Neural crest cell (in vitro differentiated cells): ENCODE measurements at regions not wholly inside any gene's neighbourhood (a gene's known extent, or its start where the extent isn't known, plus 50 kb on each side); places are given as distances from the start of the nearest gene placed in this dataset.

Experiments
- DNase-seq: peaks from one replicate; pipeline ENCODE4 v3.0.0; 2021; ENCODE audit warnings: low read depth, mixed read lengths, low spot score
- H3K27ac Mint-ChIP-seq: one replicate; pipeline ENCODE4 v1.8.0; 2021; ENCODE audit warnings: mild to moderate bottlenecking, mixed read lengths; ENCODE audit not compliant: unreplicated experiment
- H3K27me3 Mint-ChIP-seq: 2 replicates; pipeline ENCODE4 v1.8.0; 2021; ENCODE audit warnings: low read depth, mild to moderate bottlenecking, mixed read lengths
- H3K36me3 Mint-ChIP-seq: 2 replicates; pipeline ENCODE4 v1.8.0; 2021; ENCODE audit warnings: low read depth, mild to moderate bottlenecking, mixed read lengths
- H3K4me1 Mint-ChIP-seq: 2 replicates; pipeline ENCODE4 v1.8.0; 2021; ENCODE audit warnings: mixed read lengths
- H3K4me3 Mint-ChIP-seq: one replicate; pipeline ENCODE4 v1.8.0; 2021; ENCODE audit warnings: mild to moderate bottlenecking, mixed read lengths
- H3K9me3 Mint-ChIP-seq: 2 replicates; pipeline ENCODE4 v1.8.0; 2021; ENCODE audit warnings: mixed read lengths
- TF ChIP-seq, protein P1 (sequence below): fragments of 200-600 bp; sonication (generic); conservative IDR thresholded peaks from 2 replicates; pipeline ENCODE4 v1.5.0; 2021; ENCODE audit warnings: antibody characterized with exemption, mild to moderate bottlenecking

DNA sequence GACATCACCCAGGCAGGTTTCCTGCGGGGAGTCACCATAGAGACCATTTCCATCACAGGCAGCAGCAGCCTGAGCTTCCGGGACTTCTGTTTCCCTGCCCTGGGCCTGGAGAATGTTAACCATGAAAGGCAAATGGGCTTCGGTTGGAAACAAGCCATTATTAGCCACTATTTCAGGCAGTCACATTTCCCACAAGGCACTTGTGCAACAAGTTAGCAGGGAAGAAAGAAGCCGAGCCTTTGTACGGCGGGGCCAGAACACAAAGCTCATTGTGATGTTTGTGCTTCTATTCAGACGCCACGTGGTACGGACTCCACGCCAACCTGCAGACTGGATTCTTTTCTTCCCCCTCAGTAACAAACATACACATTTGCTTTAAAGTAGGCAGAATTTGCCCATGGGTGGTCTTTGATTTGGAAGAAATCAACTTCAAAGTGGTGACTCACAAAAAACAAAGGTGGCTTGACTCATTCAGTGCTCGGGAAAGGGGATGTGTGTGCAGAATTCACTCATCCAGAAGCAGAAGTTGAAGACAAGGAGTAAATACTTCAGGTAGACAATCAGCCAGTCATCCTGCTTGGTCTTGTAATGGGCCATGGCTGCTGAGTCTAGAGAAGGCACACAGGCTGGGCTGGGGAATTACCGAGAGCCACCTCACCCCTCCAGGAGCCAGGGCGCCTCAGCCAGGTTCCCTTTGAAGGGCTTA lies 154.2 kb upstream of the PRMT8 start:
- peak; percentile 10 for DNase-seq
- Mint-ChIP-seq H3K4me1 (peaks cover 46% of the 10 kb centered on the region), H3K36me3 (no peaks in the 10 kb centered on the region), H3K27ac (peak overlapping the region; percentile 95), H3K4me3 (no peak overlapping the region), H3K9me3 (peaks cover 3% of the 10 kb centered on the region), H3K27me3 (no peaks in the 10 kb centered on the region)
- TF ChIP-seq, protein P1, sequence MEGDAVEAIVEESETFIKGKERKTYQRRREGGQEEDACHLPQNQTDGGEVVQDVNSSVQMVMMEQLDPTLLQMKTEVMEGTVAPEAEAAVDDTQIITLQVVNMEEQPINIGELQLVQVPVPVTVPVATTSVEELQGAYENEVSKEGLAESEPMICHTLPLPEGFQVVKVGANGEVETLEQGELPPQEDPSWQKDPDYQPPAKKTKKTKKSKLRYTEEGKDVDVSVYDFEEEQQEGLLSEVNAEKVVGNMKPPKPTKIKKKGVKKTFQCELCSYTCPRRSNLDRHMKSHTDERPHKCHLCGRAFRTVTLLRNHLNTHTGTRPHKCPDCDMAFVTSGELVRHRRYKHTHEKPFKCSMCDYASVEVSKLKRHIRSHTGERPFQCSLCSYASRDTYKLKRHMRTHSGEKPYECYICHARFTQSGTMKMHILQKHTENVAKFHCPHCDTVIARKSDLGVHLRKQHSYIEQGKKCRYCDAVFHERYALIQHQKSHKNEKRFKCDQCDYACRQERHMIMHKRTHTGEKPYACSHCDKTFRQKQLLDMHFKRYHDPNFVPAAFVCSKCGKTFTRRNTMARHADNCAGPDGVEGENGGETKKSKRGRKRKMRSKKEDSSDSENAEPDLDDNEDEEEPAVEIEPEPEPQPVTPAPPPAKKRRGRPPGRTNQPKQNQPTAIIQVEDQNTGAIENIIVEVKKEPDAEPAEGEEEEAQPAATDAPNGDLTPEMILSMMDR: no peak

DNA sequence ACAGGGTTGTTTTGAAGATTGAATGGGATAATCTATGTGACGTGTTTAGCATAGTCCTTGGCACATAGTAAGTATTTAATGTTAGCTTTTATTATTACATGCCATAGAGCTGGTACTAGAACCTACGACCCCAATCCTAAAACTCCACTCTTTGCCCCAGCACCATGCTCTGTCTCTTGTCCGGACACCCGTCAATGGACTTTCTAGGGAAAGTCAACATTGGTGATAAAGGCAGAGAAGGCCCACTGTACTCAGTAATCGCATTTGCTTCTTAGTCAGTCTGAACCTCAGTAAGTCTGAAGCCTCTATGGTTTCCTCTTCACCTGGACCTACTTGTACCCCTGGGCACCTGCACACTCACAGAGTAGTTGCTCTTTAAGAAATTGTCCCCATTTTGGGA lies 153.1 kb upstream of the PRMT8 start:
- H3K36me3 Mint-ChIP-seq: no peaks in the 10 kb centered on the region
- H3K27ac Mint-ChIP-seq: no peak overlapping the region
- H3K4me1 Mint-ChIP-seq: peaks cover 55% of the 10 kb centered on the region
- TF ChIP-seq, protein P1: no peak
- no peaks in the 10 kb centered on the region for H3K27me3 Mint-ChIP-seq
- no peak overlapping the region for H3K4me3 Mint-ChIP-seq
- peaks cover 3% of the 10 kb centered on the region for H3K9me3 Mint-ChIP-seq
- no peak for DNase-seq

DNA sequence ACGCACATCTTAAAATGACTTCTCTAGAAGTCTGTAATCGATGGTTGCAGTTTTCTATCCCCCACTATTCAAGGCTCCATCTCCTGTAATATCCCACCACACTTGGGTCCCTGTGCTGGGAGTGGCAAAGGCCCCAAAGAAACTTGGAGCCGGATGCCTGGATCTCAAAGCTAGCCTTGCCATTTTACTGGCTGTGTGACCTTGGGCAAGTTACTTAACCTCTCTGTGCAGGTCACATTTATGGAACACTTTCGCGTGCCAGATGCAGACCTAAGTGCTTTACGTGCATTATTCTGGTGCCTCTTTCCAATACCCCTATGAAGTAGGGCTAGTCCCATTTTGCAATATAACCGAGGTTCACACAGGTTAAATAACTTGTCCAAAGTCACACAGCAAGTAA lies 151.8 kb upstream of the PRMT8 start:
- peaks cover 3% of the 10 kb centered on the region for H3K9me3 Mint-ChIP-seq
- TF ChIP-seq, protein P1: no peak
- H3K4me1 Mint-ChIP-seq: peaks cover 48% of the 10 kb centered on the region
- no peaks in the 10 kb centered on the region for H3K36me3 Mint-ChIP-seq
- H3K4me3 Mint-ChIP-seq: no peak overlapping the region
- H3K27me3 Mint-ChIP-seq: no peaks in the 10 kb centered on the region
- H3K27ac Mint-ChIP-seq: no peak overlapping the region
- DNase-seq: no peak

DNA sequence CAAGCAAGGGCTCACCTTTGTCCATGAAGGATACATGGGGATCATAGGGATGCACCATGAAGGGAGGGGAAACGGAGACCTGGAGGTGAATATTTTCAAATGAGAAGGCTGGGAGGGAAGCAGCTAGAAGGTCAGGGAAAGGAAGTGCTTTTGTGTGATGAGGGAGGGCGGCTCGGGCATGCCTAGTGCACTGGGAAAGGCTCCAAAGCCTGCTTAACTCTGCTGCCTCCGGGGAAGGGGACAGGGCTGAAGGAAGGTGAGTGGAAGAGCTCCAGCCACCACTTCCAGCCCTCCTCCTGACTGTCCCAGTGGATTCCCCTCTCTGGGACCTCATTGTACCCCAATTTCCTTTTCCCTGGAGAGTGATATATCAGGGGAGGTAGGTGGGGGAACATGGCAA lies 149.4 kb upstream of the PRMT8 start:
- H3K27me3 Mint-ChIP-seq: no peaks in the 10 kb centered on the region
- H3K36me3 Mint-ChIP-seq: no peaks in the 10 kb centered on the region
- H3K27ac Mint-ChIP-seq: no peak overlapping the region
- H3K4me1 Mint-ChIP-seq: peaks cover 26% of the 10 kb centered on the region
- H3K4me3 Mint-ChIP-seq: no peak overlapping the region
- H3K9me3 Mint-ChIP-seq: no peaks in the 10 kb centered on the region
- DNase-seq: no peak
- TF ChIP-seq, protein P1: no peak

DNA sequence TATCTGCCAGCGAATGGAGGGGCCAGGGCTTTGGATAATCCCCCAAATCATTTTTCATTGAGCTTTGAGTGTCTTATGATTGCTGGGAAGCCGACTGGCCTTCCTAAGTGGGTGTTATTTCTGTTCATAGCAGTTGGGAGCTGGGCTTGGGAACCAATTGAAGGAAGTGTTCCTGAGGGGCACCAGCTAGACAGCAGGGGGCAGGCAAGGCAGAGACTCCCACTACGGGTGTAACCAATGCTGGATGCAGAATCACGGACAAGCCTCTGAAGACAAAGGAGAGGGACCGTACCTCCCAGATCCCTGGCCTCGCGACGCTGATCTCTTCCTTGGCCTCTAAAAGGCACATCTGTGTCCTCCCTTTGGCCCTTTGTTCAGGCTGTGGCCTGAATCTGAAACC lies 149.0 kb upstream of the PRMT8 start:
- no peaks in the 10 kb centered on the region for H3K27me3 Mint-ChIP-seq
- H3K4me1 Mint-ChIP-seq: peaks cover 22% of the 10 kb centered on the region
- H3K4me3 Mint-ChIP-seq: no peak overlapping the region

More for the DNA sequence above, 149.0 kb upstream of the PRMT8 start:
- no peaks in the 10 kb centered on the region for H3K36me3 Mint-ChIP-seq
- DNase-seq: peak; percentile 60
- no peaks in the 10 kb centered on the region for H3K9me3 Mint-ChIP-seq
- H3K27ac Mint-ChIP-seq: no peak overlapping the region
- TF ChIP-seq, protein P1: peak; percentile 71
